K562 (cell line): ENCODE measurements at regions not wholly inside any gene's neighbourhood (a gene's known extent, or its start where the extent isn't known, plus 50 kb on each side); places are given as distances from the start of the nearest gene placed in this dataset.

Experiments
- ATAC-seq: fragments of 200-7000 bp; cut with Tn5 transposase; 3 replicates; pipeline ENCODE4 v1.9.1; 2020; ENCODE audit warnings: moderate library complexity
- BruUV-seq: library from RNA; stranded (reverse); fragments of 400-500 nt; replicated peaks from 2 replicates; lab custom pipeline; 2021; lab: Mats Ljungman, UMichigan
- CTCF ChIA-PET: fragments of 300-600 bp; formaldehyde crosslinking; extraction: SDS; loops from one replicate; lab custom pipeline; 2021; ENCODE audit warnings: low intra/inter-chr PET ratio; lab: Yijun Ruan, JAX
- POLR2A ChIA-PET: fragments of 300-600, 350-650 bp; sonication (Branson Sonifier 250); formaldehyde crosslinking; extraction: SDS; loops from one replicate; lab custom pipeline; 2021; ENCODE audit warnings: antibody characterized with exemption, inconsistent platforms; lab: Yijun Ruan, JAX
- DNase-seq, 4 experiments: peaks; one replicate each; pipeline versions ENCODE4 v3.0.0 to v3.0.0-alpha.2; 2011 to 2018; ENCODE audit warnings: low spot score in 3 of 4, mixed read lengths in 3 of 4; ENCODE audit errors: extremely low read depth in 1 of 4
- FAIRE-seq: peaks from 2 replicates; lab custom pipeline; 2011; peaks lifted over from hg19 to GRCh38; lab: Jason Lieb, UNC
- H2AFZ ChIP-seq: 2 replicates; pipeline ENCODE4 v1.6.0; 2011; ENCODE audit warnings: low read depth, low read length, control low read depth, inconsistent platforms
- H3K27ac ChIP-seq: fragments of 200-600 bp; 3 replicates; pipeline ENCODE4 v1.8.0; 2011; ENCODE audit warnings: low read depth, mild to moderate bottlenecking, control low read depth, inconsistent platforms, low read length, moderate library complexity, mixed read lengths; ENCODE audit errors: extremely low read depth
- H3K27me3 ChIP-seq, 2 experiments: fragments of 300-600 bp in 1 of 2; 2 replicates in 1 of 2; 3 replicates in 1 of 2; pipeline versions ENCODE4 v1.6.0 to v1.8.0; 2011; ENCODE audit warnings: inconsistent platforms in 2 of 2, low read length in 2 of 2, mild to moderate bottlenecking in 1 of 2, mixed read lengths in 1 of 2, moderate library complexity in 1 of 2; ENCODE audit not compliant: control insufficient read depth in 2 of 2, insufficient read depth in 2 of 2
- H3K36me3 ChIP-seq: fragments of 300-600 bp; 3 replicates; pipeline ENCODE4 v1.8.0; 2011; ENCODE audit warnings: mild to moderate bottlenecking, low read length, inconsistent platforms; ENCODE audit not compliant: control insufficient read depth, insufficient read depth
- H3K4me1 ChIP-seq, 2 experiments: fragments of 200-600 bp in 1 of 2; replicated peaks in 1 of 2; 2 replicates in 1 of 2; 3 replicates in 1 of 2; pipeline versions ENCODE4 v1.5.1 to v1.8.0; 2011; ENCODE audit warnings: inconsistent platforms in 2 of 2, low read length in 2 of 2, mild to moderate bottlenecking in 1 of 2, mixed read lengths in 1 of 2, moderate library complexity in 1 of 2; ENCODE audit not compliant: control insufficient read depth in 2 of 2, insufficient read depth in 2 of 2
- H3K4me2 ChIP-seq: 2 replicates; pipeline ENCODE4 v1.6.1; 2011; ENCODE audit warnings: low read length, control low read depth, inconsistent platforms, mixed read lengths; ENCODE audit not compliant: insufficient read depth
- H3K4me3 ChIP-seq: fragments of 200-600 bp; sonication (generic), shearing (Covaris generic); 2 replicates; pipeline ENCODE4 v1.5.1; 2016; ENCODE audit warnings: control low read depth, inconsistent platforms
- H3K79me2 ChIP-seq: fragments of 200-600 bp; 3 replicates; pipeline ENCODE4 v1.8.0; 2011; ENCODE audit warnings: low read length, inconsistent platforms; ENCODE audit not compliant: control insufficient read depth, insufficient read depth
- H3K9ac ChIP-seq, 2 experiments: 2 replicates each; pipeline versions ENCODE4 v1.6.0 to v1.6.1; 2011; ENCODE audit warnings: low read depth in 2 of 2, low read length in 2 of 2, control low read depth in 1 of 2, inconsistent platforms in 1 of 2, mild to moderate bottlenecking in 1 of 2, mixed read lengths in 1 of 2; ENCODE audit not compliant: insufficient read depth in 1 of 2
- H3K9me1 ChIP-seq: one replicate; pipeline ENCODE4 v1.6.0; 2011; ENCODE audit warnings: inconsistent platforms, mild to moderate bottlenecking, low read length, moderate library complexity; ENCODE audit not compliant: control insufficient read depth, insufficient read depth
- H3K9me3 ChIP-seq: replicated peaks from 2 replicates; pipeline ENCODE4 v1.5.1; 2011; ENCODE audit warnings: low read depth, low read length, inconsistent platforms; ENCODE audit not compliant: control insufficient read depth, insufficient read depth
- H4K20me1 ChIP-seq: replicated peaks from 2 replicates; pipeline ENCODE4 v1.6.1; 2011; ENCODE audit warnings: low read length, inconsistent platforms, mixed read lengths; ENCODE audit not compliant: control insufficient read depth, insufficient read depth
- LEF1 ChIP-seq: fragments of 450-650 bp; IDR thresholded peaks from 2 replicates; pipeline ENCODE4 v1.6.1; 2016; ENCODE audit warnings: mild to moderate bottlenecking
- MBD2 ChIP-seq: sonication (generic); IDR thresholded peaks from 2 replicates; pipeline ENCODE4 v1.6.1; 2016; ENCODE audit warnings: low read depth, borderline replicate concordance
- NR1H2 ChIP-seq: sonication (generic); formaldehyde crosslinking; IDR thresholded peaks from 2 replicates; pipeline ENCODE4 v1.4.0; 2020; ENCODE audit warnings: mild to moderate bottlenecking, missing genetic modification reagents
- RFX7 ChIP-seq: fragments of 250-450 bp; sonication (Bioruptor Pico); IDR thresholded peaks from 2 replicates; pipeline ENCODE4 v1.5.1; 2021; ENCODE audit warnings: mild to moderate bottlenecking
- SRF ChIP-seq, 2 experiments: fragments of 250-450, 450-650 bp in 1 of 2; sonication (Bioruptor Pico) in 1 of 2; sonication (generic) in 1 of 2; formaldehyde crosslinking; IDR thresholded peaks; 2 replicates each; pipeline versions ENCODE4 v1.5.0 to v1.5.1; 2020 to 2022; ENCODE audit warnings: mild to moderate bottlenecking in 1 of 2, missing genetic modification reagents in 1 of 2
- TGIF2 ChIP-seq: sonication (generic); formaldehyde crosslinking; IDR thresholded peaks from 2 replicates; pipeline ENCODE4 v1.8.1; 2022; ENCODE audit warnings: mild to moderate bottlenecking, missing genetic modification reagents, moderate library complexity
- TRIM28 ChIP-seq: fragments of 450-650 bp; IDR thresholded peaks from 2 replicates; pipeline ENCODE4 v1.6.1; 2017
- ZNF431 ChIP-seq: sonication (generic); formaldehyde crosslinking; IDR thresholded peaks from 2 replicates; pipeline ENCODE4 v1.8.0; 2022; ENCODE audit warnings: mild to moderate bottlenecking, missing genetic modification reagents
- WGBS: fragments of 100-300 bp; shearing (Covaris generic); methylation state at CpG from one replicate; pipeline ENCODE4 v1.1.6; 2016; ENCODE audit warnings: low coverage, mixed read lengths; ENCODE audit not compliant: insufficient coverage; ENCODE audit errors: missing lambda C conversion rate; 5-methylcytosine and 5-hydroxymethylcytosine counted together
- in situ Hi-C: fragments of 300-500 bp; cut with MboI; formaldehyde crosslinking; loops from 4 replicates; pipeline ENCODE4 v1.15.0; 2018; ENCODE audit warnings: inconsistent platforms, mixed read lengths
- intact Hi-C: fragments of 100-400 bp; cut with micrococcal nuclease; formaldehyde crosslinking; loops from 2 replicates; pipeline ENCODE4 v1.14.2; 2022
- TF ChIP-seq, protein P1 (sequence below): fragments of 250-450 bp; sonication (Bioruptor Pico); IDR thresholded peaks from 2 replicates; pipeline ENCODE4 v1.8.0; 2021; ENCODE audit warnings: borderline replicate concordance, mild to moderate bottlenecking, moderate library complexity; ENCODE audit not compliant: poor library complexity, severe bottlenecking
- TF ChIP-seq, protein P2 (sequence below): fragments of 250-450 bp; sonication (Bioruptor Pico); IDR thresholded peaks from 2 replicates; pipeline ENCODE4 v1.4.0; 2020; ENCODE audit warnings: mild to moderate bottlenecking

DNA sequence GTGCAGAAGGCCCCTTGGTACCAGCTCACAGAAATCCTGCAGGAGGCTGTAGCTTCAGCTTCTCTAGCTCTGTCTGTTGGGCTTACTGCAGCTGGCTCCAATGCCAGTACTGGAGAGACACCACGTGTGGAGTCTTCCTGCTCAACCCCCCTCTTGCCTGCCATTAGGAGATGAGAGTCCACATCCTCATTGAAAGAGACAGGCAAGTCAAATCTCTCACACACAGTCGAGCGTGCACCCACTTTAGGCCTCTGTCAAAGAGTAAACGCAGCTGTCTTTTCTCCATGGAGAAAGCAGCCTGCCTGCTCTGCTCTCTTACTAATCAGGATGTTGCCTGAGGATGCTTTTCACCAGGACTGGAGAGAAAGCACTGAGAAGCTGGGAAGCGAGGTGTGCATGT is 523.0 kb upstream of the NBEA start:
- Histone ChIP-seq H3K4me3 (no peak overlapping the region), H3K9ac (no peak overlapping the region), H3K79me2 (no peaks in the 10 kb centered on the region), H3K27me3 (no peaks in the 10 kb centered on the region), H3K27ac (no peak overlapping the region), H3K9me3 (no peaks in the 10 kb centered on the region), H4K20me1 (no peaks in the 10 kb centered on the region), H2AFZ (no peak overlapping the region), H3K9me1 (no peaks in the 10 kb centered on the region), H3K4me2 (no peak overlapping the region), H3K4me1 (no peaks in the 10 kb centered on the region), H3K36me3 (no peaks in the 10 kb centered on the region)
- TF ChIP-seq TRIM28 = no peak
- TF ChIP-seq RFX7 (CRISPR knock-in tag) = no peak
- no peak for TF ChIP-seq MBD2
- TF ChIP-seq LEF1 = no peak
- intact Hi-C loops = no loop called here
- WGBS = 0% methylated on average over 5 of the region's 5 CpGs
- FAIRE-seq = no peak
- ATAC-seq = no peak
- ChIA-PET POLR2A (no interaction called here), CTCF (no interaction called here)
- DNase-seq = no peak
- no TSS peak for BruUV-seq
- in situ Hi-C loops = no loop called here

DNA sequence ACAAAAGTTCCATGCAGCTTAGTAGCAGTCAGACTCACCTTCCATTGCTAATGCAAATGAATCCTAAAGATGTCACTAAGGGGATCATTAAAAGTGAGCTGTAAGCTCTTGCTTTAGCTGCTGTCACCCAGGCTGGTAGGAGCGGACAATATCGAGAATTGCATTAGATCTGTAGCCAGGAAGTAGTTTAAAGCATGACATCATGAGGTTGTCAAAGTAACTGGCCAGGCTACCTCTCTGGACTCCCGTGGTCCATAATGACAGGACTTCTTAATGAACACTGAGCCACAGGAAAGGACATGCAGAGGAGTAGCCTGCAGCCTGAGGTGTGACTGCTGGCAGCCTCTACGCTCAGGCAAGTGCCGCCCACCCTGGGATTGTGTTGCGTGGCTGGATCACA is 522.3 kb upstream of the NBEA start:
- no peaks in the 10 kb centered on the region for H3K79me2 ChIP-seq
- H3K27me3 ChIP-seq = no peaks in the 10 kb centered on the region
- ChIA-PET POLR2A (no interaction called here), CTCF (no interaction called here)
- intact Hi-C loops = no loop called here
- H3K9me1 ChIP-seq = no peaks in the 10 kb centered on the region
- no peak overlapping the region for H3K9ac ChIP-seq
- no peaks in the 10 kb centered on the region for H3K4me1 ChIP-seq
- 0% methylated on average over 6 of the region's 6 CpGs for WGBS
- TF ChIP-seq, protein P1, sequence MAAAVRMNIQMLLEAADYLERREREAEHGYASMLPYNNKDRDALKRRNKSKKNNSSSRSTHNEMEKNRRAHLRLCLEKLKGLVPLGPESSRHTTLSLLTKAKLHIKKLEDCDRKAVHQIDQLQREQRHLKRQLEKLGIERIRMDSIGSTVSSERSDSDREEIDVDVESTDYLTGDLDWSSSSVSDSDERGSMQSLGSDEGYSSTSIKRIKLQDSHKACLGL = no peak
- no peak for TF ChIP-seq NR1H2 (CRISPR knock-in tag)
- no peak for TF ChIP-seq TGIF2 (CRISPR knock-in tag)
- no peak for TF ChIP-seq SRF (CRISPR knock-in tag; IDR thresholded peaks at IDR 0.05)
- TF ChIP-seq, protein P2, sequence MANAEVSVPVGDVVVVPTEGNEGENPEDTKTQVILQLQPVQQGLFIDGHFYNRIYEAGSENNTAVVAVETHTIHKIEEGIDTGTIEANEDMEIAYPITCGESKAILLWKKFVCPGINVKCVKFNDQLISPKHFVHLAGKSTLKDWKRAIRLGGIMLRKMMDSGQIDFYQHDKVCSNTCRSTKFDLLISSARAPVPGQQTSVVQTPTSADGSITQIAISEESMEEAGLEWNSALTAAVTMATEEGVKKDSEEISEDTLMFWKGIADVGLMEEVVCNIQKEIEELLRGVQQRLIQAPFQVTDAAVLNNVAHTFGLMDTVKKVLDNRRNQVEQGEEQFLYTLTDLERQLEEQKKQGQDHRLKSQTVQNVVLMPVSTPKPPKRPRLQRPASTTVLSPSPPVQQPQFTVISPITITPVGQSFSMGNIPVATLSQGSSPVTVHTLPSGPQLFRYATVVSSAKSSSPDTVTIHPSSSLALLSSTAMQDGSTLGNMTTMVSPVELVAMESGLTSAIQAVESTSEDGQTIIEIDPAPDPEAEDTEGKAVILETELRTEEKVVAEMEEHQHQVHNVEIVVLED (CRISPR knock-in tag) = no peak
- no peak for TF ChIP-seq ZNF431
- no peaks in the 10 kb centered on the region for H3K9me3 ChIP-seq
- FAIRE-seq (no peak), DNase-seq (no peak), ATAC-seq (no peak)
- BruUV-seq = no TSS peak
- in situ Hi-C loops = no loop called here
- H3K4me3 ChIP-seq = no peak overlapping the region
- H3K27ac ChIP-seq = no peak overlapping the region
- no peak overlapping the region for H3K4me2 ChIP-seq
- H2AFZ ChIP-seq = no peak overlapping the region
- no peaks in the 10 kb centered on the region for H4K20me1 ChIP-seq
- H3K36me3 ChIP-seq = no peaks in the 10 kb centered on the region
